Endothelial cell of umbilical vein (primary cell): ENCODE measurements at regions not wholly inside any gene's neighbourhood (a gene's known extent, or its start where the extent isn't known, plus 50 kb on each side); places are given as distances from the start of the nearest gene placed in this dataset.

Experiments used
- EZH2 ChIP-seq: IDR thresholded peaks from 2 replicates; pipeline ENCODE4 v1.6.1; 2012; ENCODE audit warnings: borderline replicate concordance, low read depth, mild to moderate bottlenecking, moderate library complexity, low read length, inconsistent platforms; ENCODE audit not compliant: severe bottlenecking
- GATA2 ChIP-seq: IDR thresholded peaks from 2 replicates; pipeline ENCODE4 v1.7.0; 2011; ENCODE audit warnings: low read depth, mild to moderate bottlenecking, moderate library complexity, mixed read lengths, low read length; ENCODE audit not compliant: insufficient read length, insufficient read depth
- JUN ChIP-seq: IDR thresholded peaks from 2 replicates; pipeline ENCODE4 v1.6.1; 2011; ENCODE audit warnings: borderline replicate concordance, low read depth; ENCODE audit not compliant: insufficient read length, insufficient read depth
- POLR2A ChIP-seq: IDR thresholded peaks from 2 replicates; pipeline ENCODE4 v1.6.1; 2012; ENCODE audit warnings: low read depth, mild to moderate bottlenecking, control low read depth, low read length
- POLR2AphosphoS5 ChIP-seq: IDR thresholded peaks from 2 replicates; pipeline ENCODE4 v1.6.1; 2012; ENCODE audit warnings: low read depth, mild to moderate bottlenecking, control low read depth, low read length, moderate library complexity; ENCODE audit not compliant: insufficient read depth
- TF ChIP-seq, protein P1 (sequence below), 2 donors: IDR thresholded peaks; 1 replicate in 1 of 2; 2 replicates in 1 of 2; pipeline ENCODE4 v1.5.1; 2011; ENCODE audit warnings: low read length in 2 of 2, mild to moderate bottlenecking in 2 of 2, moderate library complexity in 2 of 2, control low read depth in 1 of 2, inconsistent platforms in 1 of 2, low read depth in 1 of 2; ENCODE audit not compliant: insufficient read depth in 1 of 2; ENCODE audit errors: extremely low read depth in 1 of 2
- TF ChIP-seq, protein P2 (sequence below): IDR thresholded peaks from 2 replicates; pipeline ENCODE4 v1.6.1; 2011; ENCODE audit not compliant: insufficient read depth, insufficient read length

- TF ChIP-seq, protein P1, sequence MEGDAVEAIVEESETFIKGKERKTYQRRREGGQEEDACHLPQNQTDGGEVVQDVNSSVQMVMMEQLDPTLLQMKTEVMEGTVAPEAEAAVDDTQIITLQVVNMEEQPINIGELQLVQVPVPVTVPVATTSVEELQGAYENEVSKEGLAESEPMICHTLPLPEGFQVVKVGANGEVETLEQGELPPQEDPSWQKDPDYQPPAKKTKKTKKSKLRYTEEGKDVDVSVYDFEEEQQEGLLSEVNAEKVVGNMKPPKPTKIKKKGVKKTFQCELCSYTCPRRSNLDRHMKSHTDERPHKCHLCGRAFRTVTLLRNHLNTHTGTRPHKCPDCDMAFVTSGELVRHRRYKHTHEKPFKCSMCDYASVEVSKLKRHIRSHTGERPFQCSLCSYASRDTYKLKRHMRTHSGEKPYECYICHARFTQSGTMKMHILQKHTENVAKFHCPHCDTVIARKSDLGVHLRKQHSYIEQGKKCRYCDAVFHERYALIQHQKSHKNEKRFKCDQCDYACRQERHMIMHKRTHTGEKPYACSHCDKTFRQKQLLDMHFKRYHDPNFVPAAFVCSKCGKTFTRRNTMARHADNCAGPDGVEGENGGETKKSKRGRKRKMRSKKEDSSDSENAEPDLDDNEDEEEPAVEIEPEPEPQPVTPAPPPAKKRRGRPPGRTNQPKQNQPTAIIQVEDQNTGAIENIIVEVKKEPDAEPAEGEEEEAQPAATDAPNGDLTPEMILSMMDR (IDR thresholded peaks at IDR 0.05; ENCODE audit: extremely low read depth in 1 of 2, insufficient read depth in 1 of 2, low read depth in 1 of 2, low read length in 2 of 2) = no peak
- no peak for TF ChIP-seq JUN
- TF ChIP-seq, protein P2, sequence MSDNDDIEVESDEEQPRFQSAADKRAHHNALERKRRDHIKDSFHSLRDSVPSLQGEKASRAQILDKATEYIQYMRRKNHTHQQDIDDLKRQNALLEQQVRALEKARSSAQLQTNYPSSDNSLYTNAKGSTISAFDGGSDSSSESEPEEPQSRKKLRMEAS = no peak
- no peak for TF ChIP-seq POLR2A
- TF ChIP-seq GATA2 = no peak
- no peak for TF ChIP-seq POLR2AphosphoS5
- TF ChIP-seq EZH2 = no peak
Observed at GRCh38 chr3:88586121-88586640, 436.4 kb downstream of the C3orf38 start.
